RPMI8226 (cell line): ENCODE measurements at regions not wholly inside any gene's neighbourhood (a gene's known extent, or its start where the extent isn't known, plus 50 kb on each side); places are given as distances from the start of the nearest gene placed in this dataset.
"Not testable (repeated sequence)": the region's sequence is repeated elsewhere in the genome, so short reads cannot be mapped to it uniquely, and the experiment has no call there.

Source experiments
- DNase-seq: peaks from one replicate; pipeline ENCODE4 v3.0.0-alpha.2; 2015

DNA sequence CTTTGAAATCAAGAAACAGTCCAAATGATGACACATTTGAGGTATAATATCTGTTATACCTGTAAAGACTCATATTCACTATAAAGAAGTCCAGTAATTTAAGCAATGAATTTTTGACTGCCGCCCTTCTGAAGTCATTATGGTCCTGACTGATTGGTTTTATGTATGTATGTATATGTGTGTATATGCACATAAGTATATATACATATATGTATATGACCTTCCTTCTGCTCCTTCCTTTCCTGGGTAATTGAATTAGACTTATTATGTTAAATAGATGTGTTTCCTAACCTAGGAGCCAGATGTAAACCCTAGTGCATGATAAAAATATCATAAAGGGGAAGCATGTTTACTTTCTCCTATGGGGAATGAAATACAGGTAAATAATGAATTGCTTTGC lies 343.1 kb upstream of the BRINP1 start:
- no peak for DNase-seq

DNA sequence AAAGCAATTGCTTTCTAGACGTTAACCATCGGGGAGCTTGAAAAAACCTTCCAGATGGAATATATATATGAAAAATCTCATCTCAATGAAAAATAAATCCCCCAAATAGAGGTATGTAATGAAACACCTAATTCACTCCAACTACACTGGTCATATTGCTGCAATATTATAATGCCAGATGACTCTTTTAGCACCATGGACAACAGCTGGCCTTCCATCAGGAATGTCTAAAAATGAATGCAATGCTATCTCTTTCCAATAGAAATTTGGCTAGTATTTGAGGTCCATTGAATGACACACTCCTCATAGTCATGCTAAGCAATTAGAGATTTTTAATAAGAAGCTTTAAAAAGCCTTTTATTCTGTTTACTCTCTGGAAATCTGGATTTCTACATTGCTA lies 340.2 kb upstream of the BRINP1 start:
- no peak for DNase-seq

- no peak for DNase-seq
These were observed 338.1 kb upstream of the BRINP1 start for GRCh38 chr9:119707228-119707845.

GRCh38 chr9:119701651-119702050 lies 332.4 kb upstream of the BRINP1 start:
- no peak for DNase-seq

DNA sequence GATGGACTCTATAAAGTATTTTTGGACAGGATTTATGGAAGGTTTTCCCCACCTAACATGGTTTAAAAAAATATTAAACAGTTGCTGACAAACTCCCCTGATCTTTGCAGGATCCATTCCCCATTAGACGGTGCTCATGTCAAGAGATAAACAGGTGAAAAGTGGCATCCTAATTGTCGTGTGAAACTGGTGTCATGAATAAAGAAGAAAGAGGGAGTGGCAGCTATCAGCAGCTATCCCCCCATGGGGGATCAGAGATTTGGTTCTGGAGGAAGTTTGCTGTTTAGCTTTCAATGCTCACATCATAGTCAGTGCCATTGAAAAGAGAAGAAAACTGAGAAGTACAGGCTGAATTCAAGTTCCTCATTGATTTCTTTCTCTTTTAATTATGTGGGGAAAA lies 329.3 kb upstream of the BRINP1 start:
- no peak for DNase-seq

- no peak for DNase-seq
These were observed 328.8 kb upstream of the BRINP1 start for GRCh38 chr9:119697996-119698395.

- no peak for DNase-seq
These were observed 320.6 kb upstream of the BRINP1 start for GRCh38 chr9:119689879-119690278.

DNA sequence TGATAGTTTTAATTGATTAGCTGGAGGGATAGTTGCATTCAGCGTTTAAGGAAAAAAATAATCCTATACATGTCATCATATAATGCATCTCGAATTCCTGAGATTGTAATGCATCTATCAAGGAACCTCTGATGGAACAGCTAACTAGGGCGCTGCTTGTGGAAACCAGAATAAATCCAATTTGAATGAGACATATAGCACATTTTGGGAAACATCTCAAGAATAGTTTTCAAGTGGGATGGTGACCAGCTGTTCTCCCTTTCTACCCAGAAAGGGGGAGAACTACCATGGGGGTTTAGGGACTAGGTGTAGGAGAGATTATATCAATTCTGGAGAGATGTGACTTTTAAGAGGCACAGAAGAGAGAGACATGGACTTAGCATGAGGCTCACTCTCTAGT lies 319.3 kb upstream of the BRINP1 start:
- no peak for DNase-seq

GRCh38 chr9:119677811-119678505 lies 308.7 kb upstream of the BRINP1 start:
- no peak for DNase-seq

- no peak for DNase-seq
These were observed 306.7 kb upstream of the BRINP1 start for GRCh38 chr9:119675951-119676350.

DNA sequence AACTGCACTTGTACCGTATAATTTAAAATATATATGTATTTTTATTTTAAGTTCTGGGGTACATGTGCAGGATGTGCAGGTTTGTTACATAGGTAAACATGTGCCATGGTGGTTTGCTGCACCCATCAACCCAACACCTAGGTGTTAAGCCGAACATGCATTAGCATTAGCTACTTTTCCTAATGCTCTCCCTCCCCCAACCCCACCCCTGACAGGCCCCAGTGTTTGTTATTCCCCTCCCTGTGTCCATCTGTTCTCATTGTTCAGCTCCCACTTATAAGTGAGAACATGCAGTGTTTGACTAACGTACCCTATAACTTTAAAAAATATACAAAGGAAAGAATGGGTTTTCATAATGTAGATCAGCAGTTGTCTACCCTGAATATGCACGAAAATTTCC lies 303.5 kb upstream of the BRINP1 start:
- DNase-seq: not testable (repeated sequence)

DNA sequence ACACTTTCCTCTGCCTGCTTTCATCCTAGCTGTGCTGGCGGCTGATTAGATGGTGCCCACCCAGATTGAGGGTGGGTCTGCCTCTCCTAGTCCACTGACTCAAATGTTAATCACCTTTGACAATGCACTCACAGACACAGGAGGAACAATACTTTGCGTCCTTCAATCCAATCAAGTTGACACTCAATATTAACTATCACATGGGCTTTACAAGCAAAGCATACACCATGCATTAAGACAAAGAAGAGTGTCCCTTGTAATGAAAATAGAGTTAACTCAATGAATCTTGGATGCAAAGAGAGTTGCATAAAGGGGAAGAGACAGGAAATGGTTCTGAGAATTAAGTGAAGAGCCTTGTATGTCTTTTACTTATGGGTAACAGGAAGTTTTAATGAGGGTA lies 298.7 kb upstream of the BRINP1 start:
- no peak for DNase-seq

DNA sequence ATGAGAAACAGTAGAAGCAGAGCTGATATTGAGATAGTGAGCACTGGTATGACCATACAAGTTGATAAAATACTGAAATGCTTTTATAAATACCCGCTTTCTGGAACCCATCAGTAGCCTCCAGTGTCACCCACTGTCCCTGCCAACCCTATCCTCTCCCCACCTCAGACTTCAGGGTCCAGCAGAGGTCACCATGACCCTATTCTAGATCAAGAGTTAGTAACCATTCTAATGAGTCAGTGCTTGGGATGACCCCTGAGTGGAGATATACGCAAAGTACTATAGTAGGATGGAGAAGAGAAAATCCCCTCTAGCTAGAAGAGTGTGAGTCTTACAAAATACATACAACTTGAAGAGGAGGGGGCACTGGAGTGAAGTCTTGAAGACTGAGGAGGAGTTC lies 297.9 kb upstream of the BRINP1 start:
- no peak for DNase-seq

DNA sequence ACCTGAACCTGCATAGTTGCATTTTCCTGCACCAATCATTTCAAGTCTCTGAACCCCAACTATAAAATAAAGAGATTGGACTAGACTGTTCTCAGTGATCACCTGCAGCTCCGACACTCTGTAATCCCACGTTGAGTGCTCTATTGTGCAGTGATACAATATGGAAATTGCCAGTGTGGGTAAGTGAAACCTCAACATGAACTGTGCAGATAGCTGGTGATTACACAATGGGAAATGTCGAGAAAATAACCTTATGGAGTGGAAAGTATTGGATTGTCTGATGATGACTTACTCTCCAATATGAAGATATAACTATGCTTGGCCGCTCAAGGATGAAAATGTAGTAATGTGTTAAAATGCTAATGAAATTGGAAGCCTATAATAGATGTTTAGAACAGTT lies 293.1 kb upstream of the BRINP1 start:
- DNase-seq: no peak

GRCh38 chr9:119652931-119653330 lies 283.7 kb upstream of the BRINP1 start:
- no peak for DNase-seq

GRCh38 chr9:119649205-119649604 lies 280.0 kb upstream of the BRINP1 start:
- no peak for DNase-seq

DNA sequence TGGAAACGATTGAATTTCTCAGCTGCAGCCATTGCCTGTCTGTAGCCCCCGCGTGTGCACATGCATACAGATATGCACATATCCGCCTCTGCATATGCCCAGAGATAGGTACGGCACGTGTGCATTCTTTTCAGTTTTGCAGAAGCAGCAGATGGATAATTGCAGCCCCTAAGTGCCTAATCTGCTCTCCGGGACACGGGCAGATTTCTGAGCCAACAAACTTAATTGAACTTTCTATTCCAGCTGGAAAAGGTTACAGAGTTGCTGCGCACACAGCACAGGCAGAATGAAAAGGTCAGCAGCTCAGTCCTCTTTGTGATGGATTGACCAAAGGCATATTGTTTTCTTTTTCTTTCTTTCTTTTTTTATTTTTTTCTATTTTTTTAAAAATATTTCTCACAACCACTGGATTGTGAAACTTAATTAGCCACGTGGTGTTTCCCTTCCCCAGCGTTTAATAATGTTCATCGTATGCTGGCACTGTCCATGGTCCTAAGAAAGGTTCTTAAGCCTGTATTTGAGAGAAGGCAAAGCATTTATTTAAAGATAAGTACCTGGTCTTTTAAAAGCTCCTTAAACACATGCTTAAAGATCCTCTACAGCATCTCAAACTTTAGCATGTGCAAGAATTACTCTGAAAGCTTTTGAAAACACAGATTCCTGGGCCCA lies 270.2 kb upstream of the BRINP1 start:
- peak; percentile 7 for DNase-seq

- no peak for DNase-seq
These were observed 264.8 kb upstream of the BRINP1 start for GRCh38 chr9:119634006-119634405.

DNA sequence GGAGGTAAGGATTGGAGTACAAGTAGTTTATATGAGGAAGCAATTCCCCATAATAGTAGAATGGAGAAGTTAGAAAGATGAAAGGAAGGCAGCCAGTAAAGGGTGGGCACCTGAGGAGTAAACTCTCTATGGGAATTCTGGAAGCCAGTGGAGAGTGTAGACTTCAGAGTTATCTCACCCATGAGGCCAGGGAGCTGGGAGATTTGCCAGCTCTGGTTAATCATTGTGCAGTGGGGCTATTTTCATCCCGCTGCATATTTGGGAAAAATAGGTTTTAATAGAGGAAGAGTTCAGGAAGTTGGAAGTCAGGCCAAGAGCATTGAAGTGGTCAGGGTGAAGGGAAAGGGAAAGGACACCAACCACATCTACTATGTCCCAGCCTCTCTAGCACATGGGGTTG lies 242.3 kb upstream of the BRINP1 start:
- no peak for DNase-seq

- no peak for DNase-seq
These were observed 240.2 kb upstream of the BRINP1 start for GRCh38 chr9:119609277-119609971.

- DNase-seq: no peak
These were observed 232.4 kb upstream of the BRINP1 start for GRCh38 chr9:119601632-119602031.

DNA sequence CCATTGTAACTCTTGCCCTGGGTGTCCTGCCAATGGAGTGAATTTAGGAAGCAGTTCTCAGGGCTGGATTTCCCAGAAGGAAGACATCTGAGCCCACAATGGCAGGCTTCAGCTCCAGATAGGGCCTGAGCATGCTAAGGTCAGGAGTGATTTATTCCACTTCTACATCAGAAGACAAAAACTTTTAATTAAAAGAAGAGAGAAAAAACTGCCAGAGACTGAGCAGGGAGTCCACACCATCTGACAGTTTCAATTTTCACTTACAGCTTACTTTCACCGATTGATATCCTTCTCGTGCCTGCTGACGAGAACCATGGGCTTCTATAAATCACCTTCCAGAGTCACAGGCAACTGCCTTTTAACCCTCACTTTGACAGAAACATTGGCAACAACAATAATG lies 228.3 kb upstream of the BRINP1 start:
- DNase-seq: no peak

DNA sequence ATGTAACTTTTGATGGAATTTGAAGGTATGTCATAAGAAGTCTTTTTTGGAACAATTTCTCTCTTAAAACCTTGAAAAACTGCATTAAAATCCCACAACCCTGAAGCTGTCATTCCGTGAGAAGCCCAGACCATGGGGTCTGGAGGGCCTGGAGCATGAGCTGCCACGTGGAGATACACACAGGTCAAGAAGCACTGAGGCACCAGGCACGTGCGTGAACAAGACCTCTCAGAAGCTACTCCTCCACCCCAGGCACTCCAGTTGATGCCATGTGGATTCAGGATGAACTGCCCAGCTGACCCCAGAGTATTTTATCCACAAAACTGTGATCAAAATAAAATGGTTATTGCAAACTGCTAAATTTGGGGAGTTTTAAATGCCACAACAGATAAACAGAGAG lies 227.5 kb upstream of the BRINP1 start:
- DNase-seq: no peak
